HG03045 (cell line): ENCODE measurements at regions not wholly inside any gene's neighbourhood (a gene's known extent, or its start where the extent isn't known, plus 50 kb on each side); places are given as distances from the start of the nearest gene placed in this dataset.

Experiments
- ATAC-seq: cut with Tn5 transposase; IDR thresholded peaks from one replicate; pipeline ENCODE4 v1.9.1; 2021; ENCODE audit warnings: mild to moderate bottlenecking, moderate library complexity; ENCODE audit not compliant: unreplicated experiment

GRCh38 chr1:226816576-226816975 lies 53.8 kb upstream of the PSEN2 start:
- ATAC-seq, result no peak

GRCh38 chr1:226814751-226815537 lies 55.5 kb upstream of the PSEN2 start:
- ATAC-seq, result no peak

- ATAC-seq, result no peak
These were observed 56.5 kb upstream of the PSEN2 start for GRCh38 chr1:226813671-226814591.

- no peak for ATAC-seq
These were observed 59.7 kb upstream of the PSEN2 start for GRCh38 chr1:226810681-226811080.

GRCh38 chr1:226809785-226810571 lies 60.4 kb upstream of the PSEN2 start:
- ATAC-seq, result no peak

GRCh38 chr1:226808501-226808900 lies 61.9 kb upstream of the PSEN2 start:
- no peak for ATAC-seq

- ATAC-seq, result no peak
These were observed 63.4 kb upstream of the PSEN2 start for GRCh38 chr1:226806988-226807387.

- ATAC-seq, result no peak
These were observed 65.3 kb upstream of the PSEN2 start for GRCh38 chr1:226804907-226805759.

- ATAC-seq, result no peak
These were observed 61.8 kb upstream of the ITPKB start for GRCh38 chr1:226800763-226801380.

- no peak for ATAC-seq
These were observed 60.7 kb upstream of the ITPKB start for GRCh38 chr1:226799634-226800281.

- peak; percentile 77 for ATAC-seq
These were observed 59.6 kb upstream of the ITPKB start for GRCh38 chr1:226798427-226799411.

GRCh38 chr1:226797151-226797550 lies 58.1 kb upstream of the ITPKB start:
- ATAC-seq, result no peak

- ATAC-seq, result no peak
These were observed 54.7 kb upstream of the ITPKB start for GRCh38 chr1:226793620-226794276.

- ATAC-seq, result no peak
These were observed 53.3 kb upstream of the ITPKB start for GRCh38 chr1:226792368-226792767.

GRCh38 chr1:226790545-226791181 lies 51.6 kb upstream of the ITPKB start:
- ATAC-seq, result no peak

- ATAC-seq, result no peak
These were observed 49.9 kb upstream of the ITPKB start for GRCh38 chr1:226788965-226789364.
